PC-3 (cell line): ENCODE measurements at regions not wholly inside any gene's neighbourhood (a gene's known extent, or its start where the extent isn't known, plus 50 kb on each side); places are given as distances from the start of the nearest gene placed in this dataset.

Experiments used
- ATAC-seq: fragments of 200-7000 bp; cut with Tn5 transposase; 2 replicates; pipeline ENCODE4 v1.9.1; 2020; ENCODE audit warnings: mild to moderate bottlenecking, moderate library complexity
- BruUV-seq: library from RNA; stranded (reverse); fragments of 400-500 nt; replicated peaks from 2 replicates; lab custom pipeline; 2021; lab: Mats Ljungman, UMichigan
- CTCF ChIA-PET: fragments of 300-600 bp; sonication (Branson Sonifier 250); formaldehyde crosslinking; loops from one replicate; lab custom pipeline; 2022; ENCODE audit warnings: antibody characterized with exemption; lab: Charles Lee
- POLR2A ChIA-PET: fragments of 300-600 bp; sonication (Branson Sonifier 250); formaldehyde crosslinking; loops from one replicate; lab custom pipeline; 2022; ENCODE audit warnings: antibody characterized with exemption; ENCODE audit not compliant: unreplicated experiment; lab: Charles Lee
- DNase-seq: peaks from one replicate; pipeline ENCODE4 v3.0.0-alpha.2; 2015
- H2AFZ ChIP-seq: fragments of 300-600 bp; sonication (generic); 2 replicates; pipeline ENCODE4 v1.6.0; 2016; ENCODE audit warnings: antibody characterized with exemption, low read length
- H3F3A ChIP-seq: fragments of 300-600 bp; sonication (generic); one replicate; pipeline ENCODE4 v1.6.0; 2017; ENCODE audit warnings: antibody characterized with exemption, low read length, control low read depth, mild to moderate bottlenecking; ENCODE audit not compliant: unreplicated experiment
- H3K27ac ChIP-seq: fragments of 300-600 bp; sonication (generic); 2 replicates; pipeline ENCODE4 v1.5.1; 2016; ENCODE audit warnings: mild to moderate bottlenecking, low read length
- H3K27me3 ChIP-seq: fragments of 300-600 bp; sonication (generic); 2 replicates; pipeline ENCODE4 v1.6.1; 2016; ENCODE audit warnings: low read length, mixed read lengths
- H3K36me3 ChIP-seq: fragments of 300-600 bp; sonication (generic); 2 replicates; pipeline ENCODE4 v1.6.1; 2016; ENCODE audit warnings: low read depth, mixed run types, low read length, mixed read lengths
- H3K4me1 ChIP-seq: fragments of 300-600 bp; sonication (generic); 2 replicates; pipeline ENCODE4 v1.5.1; 2016; ENCODE audit warnings: low read length; ENCODE audit not compliant: insufficient read depth
- H3K4me2 ChIP-seq: fragments of 300-600 bp; sonication (generic); 2 replicates; pipeline ENCODE4 v1.6.0; 2016; ENCODE audit warnings: low read length
- H3K4me3 ChIP-seq: fragments of 300-600 bp; sonication (generic); 2 replicates; pipeline ENCODE4 v1.5.1; 2016; ENCODE audit warnings: mild to moderate bottlenecking, low read length, mixed read lengths
- H3K79me2 ChIP-seq: fragments of 300-600 bp; sonication (generic); 2 replicates; pipeline ENCODE4 v1.6.1; 2017; ENCODE audit warnings: low read length, mixed read lengths
- H3K9ac ChIP-seq: fragments of 300-600 bp; sonication (generic); 2 replicates; pipeline ENCODE4 v1.6.0; 2016; ENCODE audit warnings: mild to moderate bottlenecking, low read length
- H3K9me2 ChIP-seq: fragments of 300-600 bp; sonication (generic); replicated peaks from 2 replicates; pipeline ENCODE4 v1.6.1; 2016; ENCODE audit warnings: mixed run types, low read length, mixed read lengths
- H3K9me3 ChIP-seq: fragments of 300-600 bp; sonication (generic); 2 replicates; pipeline ENCODE4 v1.6.1; 2016; ENCODE audit warnings: low read length, mixed read lengths
- H4K20me1 ChIP-seq: fragments of 300-600 bp; sonication (generic); 2 replicates; pipeline ENCODE4 v1.6.1; 2016; ENCODE audit warnings: low read length, mixed read lengths
- EZH2 ChIP-seq: fragments of 300-600 bp; sonication (generic); IDR thresholded peaks from one replicate; pipeline ENCODE4 v1.6.1; 2017; ENCODE audit warnings: antibody characterized with exemption, mild to moderate bottlenecking, low read length; ENCODE audit not compliant: unreplicated experiment
- EZH2phosphoT487 ChIP-seq: fragments of 300-600 bp; sonication (generic); IDR thresholded peaks from 2 replicates; pipeline ENCODE4 v1.6.1; 2018; ENCODE audit warnings: mild to moderate bottlenecking, antibody characterized with exemption, low read length, borderline replicate concordance
- intact Hi-C: fragments of 100-400 bp; cut with micrococcal nuclease; formaldehyde crosslinking; loops from 2 replicates; pipeline ENCODE4 v1.9.0; 2023
- TF ChIP-seq, protein P1 (sequence below): fragments of 300-600 bp; sonication (generic); conservative IDR thresholded peaks from 2 replicates; pipeline ENCODE4 v1.5.1; 2017; ENCODE audit warnings: antibody characterized with exemption, low read depth, mild to moderate bottlenecking, low read length

DNA sequence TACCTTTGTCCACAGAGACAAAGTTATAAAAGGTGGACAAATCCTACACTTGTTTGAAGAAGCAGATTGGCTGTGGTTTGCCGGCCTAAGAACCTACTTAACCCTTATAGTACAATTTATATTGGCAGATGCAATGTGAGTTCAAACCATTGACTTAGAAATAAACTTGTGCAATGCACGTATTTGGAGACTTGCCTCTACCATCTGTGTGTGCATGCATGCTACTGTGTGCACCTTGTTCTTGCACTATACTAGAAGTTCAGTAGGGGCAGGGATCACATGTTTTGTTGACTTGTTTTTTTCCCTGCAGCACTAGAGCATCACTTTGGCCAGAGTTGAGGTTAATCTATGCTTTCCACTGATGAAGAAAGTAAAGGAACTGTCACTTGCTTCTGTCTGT, 163.1 kb upstream of the SERP2 start:
- Histone ChIP-seq H3K9ac (no peak overlapping the region), H2AFZ (no peak overlapping the region), H3K9me3 (no peaks in the 10 kb centered on the region), H3K27me3 (no peaks in the 10 kb centered on the region), H3K9me2 (no peaks in the 10 kb centered on the region), H3K27ac (no peak overlapping the region), H3K4me1 (peaks cover 18% of the 10 kb centered on the region), H4K20me1 (no peaks in the 10 kb centered on the region), H3K4me3 (no peak overlapping the region), H3K79me2 (no peaks in the 10 kb centered on the region), H3K36me3 (no peaks in the 10 kb centered on the region), H3F3A (no peaks in the 10 kb centered on the region), H3K4me2 (no peak overlapping the region)
- TF ChIP-seq EZH2phosphoT487 (no peak), EZH2 (no peak)
- TF ChIP-seq, protein P1, sequence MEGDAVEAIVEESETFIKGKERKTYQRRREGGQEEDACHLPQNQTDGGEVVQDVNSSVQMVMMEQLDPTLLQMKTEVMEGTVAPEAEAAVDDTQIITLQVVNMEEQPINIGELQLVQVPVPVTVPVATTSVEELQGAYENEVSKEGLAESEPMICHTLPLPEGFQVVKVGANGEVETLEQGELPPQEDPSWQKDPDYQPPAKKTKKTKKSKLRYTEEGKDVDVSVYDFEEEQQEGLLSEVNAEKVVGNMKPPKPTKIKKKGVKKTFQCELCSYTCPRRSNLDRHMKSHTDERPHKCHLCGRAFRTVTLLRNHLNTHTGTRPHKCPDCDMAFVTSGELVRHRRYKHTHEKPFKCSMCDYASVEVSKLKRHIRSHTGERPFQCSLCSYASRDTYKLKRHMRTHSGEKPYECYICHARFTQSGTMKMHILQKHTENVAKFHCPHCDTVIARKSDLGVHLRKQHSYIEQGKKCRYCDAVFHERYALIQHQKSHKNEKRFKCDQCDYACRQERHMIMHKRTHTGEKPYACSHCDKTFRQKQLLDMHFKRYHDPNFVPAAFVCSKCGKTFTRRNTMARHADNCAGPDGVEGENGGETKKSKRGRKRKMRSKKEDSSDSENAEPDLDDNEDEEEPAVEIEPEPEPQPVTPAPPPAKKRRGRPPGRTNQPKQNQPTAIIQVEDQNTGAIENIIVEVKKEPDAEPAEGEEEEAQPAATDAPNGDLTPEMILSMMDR, result no peak
- no peak for DNase-seq
- ChIA-PET POLR2A (no interaction called here), CTCF (no interaction called here)
- intact Hi-C loops, result no loop called here
- ATAC-seq, result no peak
- no TSS peak for BruUV-seq

GRCh38 chr13:44211286-44211685, 162.3 kb upstream of the SERP2 start:
- no TSS peak for BruUV-seq
- TF ChIP-seq, protein P1, result no peak
- TF ChIP-seq EZH2phosphoT487 (no peak), EZH2 (no peak)
- Histone ChIP-seq H3K9me3 (no peaks in the 10 kb centered on the region), H4K20me1 (no peaks in the 10 kb centered on the region), H3F3A (no peaks in the 10 kb centered on the region), H3K36me3 (no peaks in the 10 kb centered on the region), H3K4me3 (no peak overlapping the region), H2AFZ (no peak overlapping the region), H3K27ac (no peak overlapping the region), H3K9me2 (no peaks in the 10 kb centered on the region), H3K27me3 (no peaks in the 10 kb centered on the region), H3K9ac (no peak overlapping the region), H3K79me2 (no peaks in the 10 kb centered on the region), H3K4me2 (no peak overlapping the region), H3K4me1 (peaks cover 18% of the 10 kb centered on the region)
- DNase-seq (no peak), ATAC-seq (no peak)
- ChIA-PET CTCF (no interaction called here), POLR2A (no interaction called here)
- intact Hi-C loops, result no loop called here

- Histone ChIP-seq H3K27ac (no peak overlapping the region), H2AFZ (no peak overlapping the region), H3K4me3 (no peak overlapping the region), H3K79me2 (no peaks in the 10 kb centered on the region), H3K36me3 (no peaks in the 10 kb centered on the region), H3K4me1 (peaks cover 14% of the 10 kb centered on the region), H3F3A (no peaks in the 10 kb centered on the region), H4K20me1 (no peaks in the 10 kb centered on the region), H3K9ac (no peak overlapping the region), H3K9me2 (no peaks in the 10 kb centered on the region), H3K4me2 (no peak overlapping the region), H3K27me3 (no peaks in the 10 kb centered on the region), H3K9me3 (no peaks in the 10 kb centered on the region)
- TF ChIP-seq, protein P1, result no peak
- TF ChIP-seq EZH2phosphoT487, result no peak
- TF ChIP-seq EZH2, result no peak
- ATAC-seq (no peak), DNase-seq (no peak)
- ChIA-PET CTCF (no interaction called here), POLR2A (no interaction called here)
- BruUV-seq, result no TSS peak
- intact Hi-C loops, result no loop called here
These were observed 161.8 kb upstream of the SERP2 start for GRCh38 chr13:44211704-44212346.
